Activated B cell treated with CpG ODN at 0.5 μM for 24 hours (primary cell): ENCODE measurements at regions not wholly inside any gene's neighbourhood (a gene's known extent, or its start where the extent isn't known, plus 50 kb on each side); places are given as distances from the start of the nearest gene placed in this dataset.
"Not testable (repeated sequence)": the region's sequence is repeated elsewhere in the genome, so short reads cannot be mapped to it uniquely, and the experiment has no call there.

Experiments used
- ATAC-seq: fragments of 200-7000 bp; cut with Tn5 transposase; one replicate; pipeline ENCODE4 v1.10.0; 2021; ENCODE audit warnings: low read depth, mild to moderate bottlenecking, moderate library complexity
- CTCF ChIA-PET: fragments of 350-600 bp; sonication (Branson Sonifier 250); formaldehyde crosslinking; loops from one replicate; lab custom pipeline; 2021; ENCODE audit warnings: antibody characterized with exemption; lab: Charles Lee
- POLR2A ChIA-PET: fragments of 350-600 bp; sonication (Branson Sonifier 250); formaldehyde crosslinking; loops from one replicate; lab custom pipeline; 2021; ENCODE audit warnings: antibody characterized with exemption; lab: Charles Lee
- DNase-seq: peaks from one replicate; pipeline ENCODE4 v3.0.0; 2022
- H3K27ac Mint-ChIP-seq: one replicate; pipeline ENCODE4 v1.8.0; 2020; ENCODE audit warnings: mixed read lengths
- H3K27me3 Mint-ChIP-seq: one replicate; pipeline ENCODE4 v1.8.0; 2021; ENCODE audit warnings: mixed read lengths
- H3K36me3 Mint-ChIP-seq: one replicate; pipeline ENCODE4 v1.8.0; 2021; ENCODE audit warnings: low read depth, mixed read lengths
- H3K4me1 Mint-ChIP-seq: one replicate; pipeline ENCODE4 v1.8.0; 2021; ENCODE audit warnings: mixed read lengths
- H3K4me3 Mint-ChIP-seq: one replicate; pipeline ENCODE4 v1.8.0; 2020; ENCODE audit warnings: mild to moderate bottlenecking, mixed read lengths
- H3K9me3 Mint-ChIP-seq: one replicate; pipeline ENCODE4 v1.8.0; 2020; ENCODE audit warnings: mixed read lengths
- CTCF ChIP-seq: fragments of 200-600 bp; IDR thresholded peaks from one replicate; pipeline ENCODE4 v1.8.0; 2022; ENCODE audit warnings: antibody characterized with exemption, mild to moderate bottlenecking
- intact Hi-C: fragments of 100-400 bp; cut with micrococcal nuclease; formaldehyde crosslinking; loops from one replicate; pipeline ENCODE4 v1.15.1; 2024

DNA sequence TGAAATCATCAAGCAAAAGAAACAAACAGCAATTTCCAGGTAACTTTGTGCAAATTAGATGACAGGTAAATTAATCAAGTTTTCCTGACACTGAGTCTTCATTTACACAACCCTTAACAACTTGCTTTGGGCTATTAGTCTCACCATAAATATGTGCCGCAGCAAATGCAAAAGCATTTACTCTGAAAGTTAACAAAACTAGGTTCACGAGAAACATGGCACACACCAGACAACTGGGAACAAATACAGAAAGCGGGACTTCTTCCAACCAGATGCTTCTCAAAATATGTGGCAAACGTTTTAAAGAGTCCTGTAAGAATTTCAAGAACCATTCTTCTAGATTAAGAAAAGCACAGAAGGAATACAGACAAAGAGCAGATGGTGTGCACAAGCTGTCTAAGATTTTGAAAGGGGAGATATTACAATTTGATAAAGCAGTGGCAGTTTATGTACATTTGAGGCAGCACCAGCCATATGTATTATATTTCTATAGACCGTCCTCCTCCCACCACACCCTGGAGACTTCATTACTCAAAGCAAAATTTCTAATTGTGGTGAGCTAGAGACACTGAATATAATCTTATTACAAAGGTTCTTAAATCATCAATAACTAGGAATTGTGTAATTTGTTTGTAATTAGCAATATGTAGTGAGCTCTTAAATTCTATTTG is 192.5 kb upstream of the ADAMTS3 start:
- POLR2A ChIA-PET, result no interaction called here
- CTCF ChIA-PET, result no interaction called here

DNA sequence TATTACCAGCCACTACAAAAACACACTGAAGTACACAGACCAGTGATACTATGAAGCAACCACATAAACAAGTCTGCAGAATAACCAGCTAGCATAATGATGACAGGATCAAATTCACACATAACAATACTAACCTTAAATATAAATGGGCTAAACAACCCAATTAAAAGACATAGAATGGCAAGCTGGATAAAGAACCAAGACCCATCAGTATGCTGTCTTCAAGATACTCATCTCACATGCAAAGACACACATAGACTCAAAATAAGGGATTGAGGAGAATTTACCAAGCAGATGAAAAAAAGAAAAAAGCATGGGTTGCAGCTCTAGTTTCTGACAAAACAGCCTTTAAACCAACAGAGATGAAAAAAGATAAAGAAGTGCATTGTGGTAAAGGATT is 184.4 kb upstream of the ADAMTS3 start:
- H3K4me3 Mint-ChIP-seq, CTCF ChIA-PET, H3K27me3 Mint-ChIP-seq, H3K36me3 Mint-ChIP-seq, POLR2A ChIA-PET, intact Hi-C loops, H3K4me1 Mint-ChIP-seq, ATAC-seq, DNase-seq, H3K27ac Mint-ChIP-seq: not testable (repeated sequence)
- H3K9me3 Mint-ChIP-seq, result peaks cover 27% of the 10 kb centered on the region

More for the DNA sequence above, 192.5 kb upstream of the ADAMTS3 start:
- peaks cover 3% of the 10 kb centered on the region for H3K9me3 Mint-ChIP-seq
- DNase-seq (no peak), ATAC-seq (no peak)
- no peaks in the 10 kb centered on the region for H3K36me3 Mint-ChIP-seq
- H3K27ac Mint-ChIP-seq, result no peak overlapping the region
- no peaks in the 10 kb centered on the region for H3K27me3 Mint-ChIP-seq
- H3K4me1 Mint-ChIP-seq, result no peaks in the 10 kb centered on the region
- H3K4me3 Mint-ChIP-seq, result no peak overlapping the region
- intact Hi-C loops, result no loop called here
- no peak for TF ChIP-seq CTCF

DNA sequence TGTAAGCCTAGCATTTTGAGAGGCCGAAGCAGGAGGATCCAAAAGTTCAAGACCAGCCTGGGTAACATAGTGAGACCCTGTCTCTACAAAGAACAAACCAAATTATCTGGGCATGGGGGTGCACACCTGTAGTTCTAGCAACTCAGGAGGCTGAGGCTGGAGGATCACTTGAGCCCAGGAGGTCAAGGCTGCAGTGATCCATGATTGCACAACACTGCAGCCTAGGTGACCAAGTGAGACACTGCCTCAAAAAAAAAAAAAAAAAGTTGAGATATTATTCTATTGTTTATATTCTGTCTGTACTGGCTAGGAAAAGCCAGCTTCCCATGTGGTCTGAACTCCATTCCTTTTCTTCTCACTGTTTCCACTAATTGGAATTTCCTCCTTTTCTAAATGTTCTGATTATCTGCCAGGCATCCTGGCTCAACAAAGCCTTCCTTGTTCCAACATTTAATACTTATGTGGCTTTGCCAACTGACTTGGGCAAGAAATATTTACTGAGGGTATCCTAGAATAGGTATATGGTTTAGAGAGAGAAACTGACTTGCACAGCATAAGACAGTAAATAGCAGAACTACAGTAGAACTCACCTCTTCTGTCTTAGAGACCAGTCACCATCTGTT is 175.2 kb upstream of the ADAMTS3 start:
- H3K36me3 Mint-ChIP-seq, result no peaks in the 10 kb centered on the region
- H3K27ac Mint-ChIP-seq, result no peak overlapping the region
- CTCF ChIA-PET, result no interaction called here
- H3K4me3 Mint-ChIP-seq, result no peak overlapping the region
- POLR2A ChIA-PET, result no interaction called here
- no peak for TF ChIP-seq CTCF
- no peak for DNase-seq
- no peaks in the 10 kb centered on the region for H3K4me1 Mint-ChIP-seq
- intact Hi-C loops, result no loop called here
- no peaks in the 10 kb centered on the region for H3K27me3 Mint-ChIP-seq
- peaks cover 2% of the 10 kb centered on the region for H3K9me3 Mint-ChIP-seq
- ATAC-seq, result no peak

DNA sequence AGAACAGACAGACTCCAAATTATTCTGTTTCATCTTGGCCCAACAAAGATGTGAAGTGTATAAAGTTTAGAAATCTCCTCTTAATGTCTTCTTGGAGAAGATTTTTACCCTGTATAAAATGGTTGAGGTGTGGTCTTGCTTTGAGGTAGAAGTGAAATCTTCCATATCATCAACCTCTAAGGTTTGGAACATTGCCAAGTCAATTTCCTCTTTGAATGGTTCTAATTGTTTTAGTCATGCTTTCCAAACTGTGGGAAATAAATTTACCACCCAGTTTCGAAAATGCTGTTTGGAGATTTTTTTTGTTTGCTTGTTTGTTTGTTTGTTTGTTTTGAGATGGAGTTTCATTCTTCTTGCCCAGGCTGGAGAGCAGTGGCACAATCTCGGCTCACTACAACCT is 174.1 kb upstream of the ADAMTS3 start:
- ATAC-seq (no peak), DNase-seq (no peak)
- peaks cover 1% of the 10 kb centered on the region for H3K9me3 Mint-ChIP-seq
- no peaks in the 10 kb centered on the region for H3K4me1 Mint-ChIP-seq
- intact Hi-C loops, result no loop called here
- ChIA-PET CTCF (no interaction called here), POLR2A (no interaction called here)
- H3K4me3 Mint-ChIP-seq, result no peak overlapping the region
- no peaks in the 10 kb centered on the region for H3K36me3 Mint-ChIP-seq
- no peaks in the 10 kb centered on the region for H3K27me3 Mint-ChIP-seq
- H3K27ac Mint-ChIP-seq, result no peak overlapping the region
- no peak for TF ChIP-seq CTCF

- Mint-ChIP-seq H3K27ac (no peak overlapping the region), H3K36me3 (no peaks in the 10 kb centered on the region), H3K4me3 (no peak overlapping the region), H3K27me3 (peaks cover 3% of the 10 kb centered on the region), H3K9me3 (no peaks in the 10 kb centered on the region), H3K4me1 (no peaks in the 10 kb centered on the region)
- ATAC-seq (no peak), DNase-seq (no peak)
- no peak for TF ChIP-seq CTCF
- POLR2A ChIA-PET, result no interaction called here
- CTCF ChIA-PET, result no interaction called here
- intact Hi-C loops, result no loop called here
Observed at GRCh38 chr4:72715299-72715698, 146.3 kb upstream of the ADAMTS3 start.
